Loucy (cell line): ENCODE measurements at regions not wholly inside any gene's neighbourhood (a gene's known extent, or its start where the extent isn't known, plus 50 kb on each side); places are given as distances from the start of the nearest gene placed in this dataset.

Experiments used
- H2AFZ ChIP-seq: fragments of 200-600 bp; sonication (generic); 2 replicates; pipeline ENCODE4 v1.6.0; 2016; ENCODE audit warnings: antibody characterized with exemption, mild to moderate bottlenecking, low read length, moderate library complexity
- H3F3A ChIP-seq: fragments of 200-600 bp; 2 replicates; pipeline ENCODE4 v1.6.0; 2016; ENCODE audit warnings: antibody characterized with exemption, low read depth, mild to moderate bottlenecking
- H3K27me3 ChIP-seq: fragments of 200-600 bp; sonication (generic); 2 replicates; pipeline ENCODE4 v1.6.1; 2014; ENCODE audit warnings: low read length, mild to moderate bottlenecking; ENCODE audit not compliant: insufficient read depth, poor library complexity, severe bottlenecking
- H3K36me3 ChIP-seq: fragments of 200-600 bp; sonication (generic); 2 replicates; pipeline ENCODE4 v1.6.1; 2016; ENCODE audit warnings: low read length; ENCODE audit not compliant: insufficient read depth
- H3K4me1 ChIP-seq: fragments of 200-600 bp; sonication (generic); 2 replicates; pipeline ENCODE4 v1.5.1; 2014; ENCODE audit warnings: low read length, mild to moderate bottlenecking; ENCODE audit not compliant: insufficient read depth, poor library complexity, severe bottlenecking
- H3K4me2 ChIP-seq: fragments of 200-600 bp; sonication (generic); 2 replicates; pipeline ENCODE4 v1.6.0; 2014; ENCODE audit warnings: antibody characterized with exemption, low read length, low read depth, mild to moderate bottlenecking; ENCODE audit not compliant: poor library complexity, severe bottlenecking
- H3K4me3 ChIP-seq: fragments of 200-600 bp; sonication (generic); 2 replicates; pipeline ENCODE4 v1.5.1; 2014; ENCODE audit warnings: low read length, mild to moderate bottlenecking, mixed read lengths; ENCODE audit not compliant: poor library complexity, severe bottlenecking
- H3K79me2 ChIP-seq: fragments of 200-600 bp; sonication (generic); 2 replicates; pipeline ENCODE4 v1.6.1; 2014; ENCODE audit warnings: low read length; ENCODE audit not compliant: insufficient read depth
- H3K9ac ChIP-seq: fragments of 200-600 bp; sonication (generic); 2 replicates; pipeline ENCODE4 v1.6.0; 2014; ENCODE audit warnings: mild to moderate bottlenecking, low read depth, low read length, moderate library complexity; ENCODE audit not compliant: poor library complexity, severe bottlenecking
- H3K9me2 ChIP-seq: fragments of 200-600 bp; sonication (generic); replicated peaks from 2 replicates; pipeline ENCODE4 v1.6.1; 2016; ENCODE audit warnings: low read depth, low read length, mixed read lengths
- H3K9me3 ChIP-seq: fragments of 200-600 bp; sonication (generic); 2 replicates; pipeline ENCODE4 v1.6.1; 2014; ENCODE audit warnings: mild to moderate bottlenecking, antibody characterized with exemption, low read length, low read depth; ENCODE audit not compliant: insufficient read depth
- H4K20me1 ChIP-seq: fragments of 200-600 bp; sonication (generic); 2 replicates; pipeline ENCODE4 v1.6.0; 2014; ENCODE audit warnings: antibody characterized with exemption, low read length, mild to moderate bottlenecking; ENCODE audit not compliant: insufficient read depth, poor library complexity, severe bottlenecking
- CTCF ChIP-seq: fragments of 200-600 bp; sonication (generic); conservative IDR thresholded peaks from 2 replicates; pipeline ENCODE4 v1.5.1; 2014; ENCODE audit warnings: mild to moderate bottlenecking, antibody characterized with exemption, low read length
- EZH2phosphoT487 ChIP-seq: fragments of 200-600 bp; IDR thresholded peaks from 2 replicates; pipeline ENCODE4 v1.6.1; 2018; ENCODE audit warnings: antibody characterized with exemption, mild to moderate bottlenecking, moderate library complexity, borderline replicate concordance

- Histone ChIP-seq H3K9me3 (no peaks in the 10 kb centered on the region), H3K4me1 (no peaks in the 10 kb centered on the region), H4K20me1 (no peaks in the 10 kb centered on the region), H2AFZ (no peak overlapping the region), H3K9ac (no peak overlapping the region), H3F3A (no peaks in the 10 kb centered on the region), H3K4me2 (no peak overlapping the region), H3K27me3 (no peaks in the 10 kb centered on the region), H3K36me3 (no peaks in the 10 kb centered on the region), H3K4me3 (no peak overlapping the region), H3K79me2 (no peaks in the 10 kb centered on the region), H3K9me2 (no peaks in the 10 kb centered on the region)
- no peak for TF ChIP-seq CTCF
- no peak for TF ChIP-seq EZH2phosphoT487
These were observed 153.8 kb upstream of the AKR1E2 start for GRCh38 chr10:4672201-4672600.

DNA sequence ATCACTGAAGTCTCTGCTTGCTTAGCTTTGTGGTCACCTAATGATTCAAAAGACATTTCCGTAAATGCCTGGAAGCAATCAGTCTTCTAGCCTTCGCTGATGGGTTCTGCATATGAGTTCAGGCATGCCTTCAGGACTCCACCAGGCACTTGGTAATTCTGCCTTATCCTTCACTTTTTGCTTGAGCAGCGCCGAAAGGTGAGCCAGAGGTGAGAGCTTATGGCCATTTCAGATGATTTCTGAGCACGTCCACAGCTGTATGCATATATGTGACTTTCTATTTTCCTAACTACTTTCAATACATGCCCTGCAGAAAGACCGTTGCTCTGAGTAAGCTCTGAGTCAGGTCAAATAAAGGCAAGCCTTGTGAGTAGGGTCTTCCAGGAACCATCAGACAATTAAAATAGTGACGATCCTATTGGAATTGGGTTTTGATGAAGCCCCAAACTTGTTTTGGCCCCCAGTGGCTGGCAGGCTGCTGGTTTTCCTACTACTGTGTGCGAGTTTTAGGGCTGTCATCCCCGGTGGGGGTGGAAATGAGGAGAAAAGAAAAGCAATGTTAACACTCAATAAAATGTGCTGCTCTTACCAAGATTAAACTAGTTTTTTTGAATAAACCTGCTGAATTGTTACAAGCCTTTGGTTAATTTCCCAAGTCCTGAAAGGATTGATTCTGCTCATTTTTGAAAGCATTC lies 154.4 kb upstream of the AKR1E2 start:
- TF ChIP-seq EZH2phosphoT487 (no peak), CTCF (no peak)
- H3K9me2 ChIP-seq = no peaks in the 10 kb centered on the region
- H3K27me3 ChIP-seq = no peaks in the 10 kb centered on the region
- H3K36me3 ChIP-seq = no peaks in the 10 kb centered on the region
- no peaks in the 10 kb centered on the region for H3K4me1 ChIP-seq
- H4K20me1 ChIP-seq = no peaks in the 10 kb centered on the region
- H3F3A ChIP-seq = no peaks in the 10 kb centered on the region
- no peaks in the 10 kb centered on the region for H3K9me3 ChIP-seq
- H2AFZ ChIP-seq = no peak overlapping the region
- no peak overlapping the region for H3K4me2 ChIP-seq
- H3K79me2 ChIP-seq = no peaks in the 10 kb centered on the region
- no peak overlapping the region for H3K4me3 ChIP-seq
- no peak overlapping the region for H3K9ac ChIP-seq

DNA sequence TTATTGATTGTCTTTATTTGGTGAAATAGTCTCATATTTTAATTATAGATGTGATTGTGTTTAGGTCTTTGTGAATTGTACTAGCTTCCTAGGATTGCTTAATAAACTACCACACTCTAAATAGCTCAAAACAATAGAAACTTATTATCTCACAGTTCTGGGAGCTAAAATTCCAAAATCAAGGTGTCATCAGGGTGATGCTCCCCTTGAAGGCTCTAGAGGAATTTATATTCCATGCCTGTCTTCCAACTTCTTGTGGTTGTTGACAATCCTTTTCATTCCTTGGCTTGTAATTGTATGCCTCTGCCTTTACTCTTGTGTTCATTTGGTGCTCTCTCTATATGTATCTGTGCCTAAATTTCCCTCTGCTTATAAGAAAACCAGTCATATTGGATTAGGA lies 155.3 kb upstream of the AKR1E2 start:
- no peaks in the 10 kb centered on the region for H3F3A ChIP-seq
- H3K27me3 ChIP-seq = no peaks in the 10 kb centered on the region
- no peak overlapping the region for H3K4me2 ChIP-seq
- no peaks in the 10 kb centered on the region for H3K36me3 ChIP-seq
- H3K4me1 ChIP-seq = no peaks in the 10 kb centered on the region
- TF ChIP-seq CTCF = no peak
- H3K9ac ChIP-seq = no peak overlapping the region
- no peaks in the 10 kb centered on the region for H4K20me1 ChIP-seq
- no peaks in the 10 kb centered on the region for H3K79me2 ChIP-seq
- H3K4me3 ChIP-seq = no peak overlapping the region
- no peaks in the 10 kb centered on the region for H3K9me2 ChIP-seq
- no peaks in the 10 kb centered on the region for H3K9me3 ChIP-seq
- H2AFZ ChIP-seq = no peak overlapping the region
